Superior temporal gyrus (tissue), 1 donor: ENCODE measurements at regions not wholly inside any gene's neighbourhood (a gene's known extent, or its start where the extent isn't known, plus 50 kb on each side); places are given as distances from the start of the nearest gene placed in this dataset.

ENCODE experiments used
- DNase-seq: peaks from one replicate; pipeline ENCODE4 v3.0.0-alpha.2; 2016; ENCODE audit errors: extremely low spot score

- no peak for DNase-seq
Observed at GRCh38 chr4:11495291-11495690, 66.6 kb upstream of the HS3ST1 start.

- no peak for DNase-seq
Observed at GRCh38 chr4:11494232-11494631, 65.5 kb upstream of the HS3ST1 start.

- DNase-seq = no peak
Observed at GRCh38 chr4:11489453-11490083, 60.9 kb upstream of the HS3ST1 start.

GRCh38 chr4:11488657-11489452 is 60.2 kb upstream of the HS3ST1 start:
- no peak for DNase-seq

- DNase-seq = no peak
Observed at GRCh38 chr4:11487868-11488544, 59.3 kb upstream of the HS3ST1 start.

GRCh38 chr4:11487139-11487538 is 58.4 kb upstream of the HS3ST1 start:
- DNase-seq = no peak

- DNase-seq = no peak
Observed at GRCh38 chr4:11485926-11486325, 57.2 kb upstream of the HS3ST1 start.

- no peak for DNase-seq
Observed at GRCh38 chr4:11484531-11484930, 55.8 kb upstream of the HS3ST1 start.

- no peak for DNase-seq
Observed at GRCh38 chr4:11483046-11483445, 54.4 kb upstream of the HS3ST1 start.

GRCh38 chr4:11480683-11481082 is 52.0 kb upstream of the HS3ST1 start:
- peak; percentile 29 for DNase-seq
